Natural killer cell (primary cell): ENCODE measurements at regions not wholly inside any gene's neighbourhood (a gene's known extent, or its start where the extent isn't known, plus 50 kb on each side); places are given as distances from the start of the nearest gene placed in this dataset.

Source experiments
- ATAC-seq, 3 donors: fragments of 150-1000 bp in 2 of 3; fragments of 200-7000 bp in 1 of 3; cut with Tn5 transposase; 1 replicate in 1 of 3; 2 replicates in 2 of 3; pipeline ENCODE4 v1.10.0; 2021; ENCODE audit warnings: mild to moderate bottlenecking in 2 of 3, moderate library complexity in 2 of 3
- DNase-seq, 2 donors: peaks; one replicate each; pipeline versions ENCODE4 v3.0.0 to v3.0.0-alpha.2; 2013 to 2021; ENCODE audit warnings: mixed read lengths in 1 of 2
- H3K27ac ChIP-seq: one replicate; pipeline ENCODE4 v1.5.1; 2013; ENCODE audit warnings: mild to moderate bottlenecking, low read length
- H3K27me3 ChIP-seq: one replicate; pipeline ENCODE4 v1.6.1; 2013; ENCODE audit warnings: low read length; ENCODE audit not compliant: control insufficient read depth, insufficient read depth
- H3K36me3 ChIP-seq: one replicate; pipeline ENCODE4 v1.6.1; 2013; ENCODE audit warnings: low read length; ENCODE audit not compliant: control insufficient read depth, insufficient read depth
- H3K4me1 ChIP-seq: one replicate; pipeline ENCODE4 v1.6.1; 2013; ENCODE audit warnings: low read length; ENCODE audit not compliant: control insufficient read depth, insufficient read depth
- H3K4me3 ChIP-seq: one replicate; pipeline ENCODE4 v1.5.1; 2013; ENCODE audit warnings: low read length
- H3K9me3 ChIP-seq: one replicate; pipeline ENCODE4 v1.6.1; 2013; ENCODE audit warnings: low read length; ENCODE audit not compliant: control insufficient read depth, insufficient read depth
- H3K27ac Mint-ChIP-seq, 2 donors: one replicate each; pipeline ENCODE4 v1.8.0; 2022; ENCODE audit warnings: mild to moderate bottlenecking in 2 of 2, mixed read lengths in 2 of 2, moderate library complexity in 1 of 2
- H3K27me3 Mint-ChIP-seq, 2 donors: one replicate each; pipeline ENCODE4 v1.8.0; 2022; ENCODE audit warnings: low read depth in 2 of 2, mixed read lengths in 2 of 2
- H3K36me3 Mint-ChIP-seq: one replicate; pipeline ENCODE4 v1.8.0; 2022; ENCODE audit warnings: mixed read lengths
- H3K4me1 Mint-ChIP-seq, 2 donors: one replicate each; pipeline ENCODE4 v1.8.0; 2022; ENCODE audit warnings: mixed read lengths in 2 of 2
- H3K4me3 Mint-ChIP-seq: one replicate; pipeline ENCODE4 v1.8.0; 2022; ENCODE audit warnings: mild to moderate bottlenecking, moderate library complexity, mixed read lengths
- H3K9me3 Mint-ChIP-seq, 2 donors: one replicate each; pipeline ENCODE4 v1.8.0; 2022; ENCODE audit warnings: mixed read lengths in 2 of 2
- CTCF ChIP-seq: fragments of 200-600 bp; IDR thresholded peaks from one replicate; pipeline ENCODE4 v1.8.0; 2022; ENCODE audit warnings: antibody characterized with exemption
- WGBS: methylation state at CpG from one replicate; pipeline ENCODE4 v1.1.7; 2013; ENCODE audit warnings: missing lambda C conversion rate; ENCODE audit not compliant: insufficient coverage; 5-methylcytosine and 5-hydroxymethylcytosine counted together
- intact Hi-C: fragments of 100-400 bp; cut with micrococcal nuclease; formaldehyde crosslinking; loops from one replicate; pipeline ENCODE4 v1.14.2; 2022

- Mint-ChIP-seq H3K36me3 (no peaks in the 10 kb centered on the region), H3K4me3 (no peak overlapping the region), H3K27ac (no peak overlapping the region), H3K4me1 (no peaks in the 10 kb centered on the region), H3K9me3 (no peaks in the 10 kb centered on the region), H3K27me3 (no peaks in the 10 kb centered on the region)
- H3K9me3 ChIP-seq: no peaks in the 10 kb centered on the region
- H3K4me3 ChIP-seq: no peak overlapping the region
- no peak for DNase-seq
- no peaks in the 10 kb centered on the region for H3K27me3 ChIP-seq
- ATAC-seq: no peak
- H3K36me3 ChIP-seq: no peaks in the 10 kb centered on the region
- intact Hi-C loops: no loop called here
- WGBS: 67% methylated on average over 2 of the region's 3 CpGs
- no peak overlapping the region for H3K27ac ChIP-seq
- H3K4me1 ChIP-seq: no peaks in the 10 kb centered on the region
- no peak for TF ChIP-seq CTCF
Observed at GRCh38 chr7:17598305-17598704, 299.9 kb downstream of the AHR start.

- Mint-ChIP-seq H3K4me3 (no peak overlapping the region), H3K27me3 (no peaks in the 10 kb centered on the region), H3K4me1 (no peaks in the 10 kb centered on the region), H3K36me3 (no peaks in the 10 kb centered on the region), H3K27ac (no peak overlapping the region), H3K9me3 (peaks cover 0 to 2% of the 10 kb centered on the region in 2 donors)
- Histone ChIP-seq H3K27me3 (no peaks in the 10 kb centered on the region), H3K27ac (no peak overlapping the region), H3K36me3 (no peaks in the 10 kb centered on the region), H3K4me1 (no peaks in the 10 kb centered on the region), H3K4me3 (no peak overlapping the region), H3K9me3 (no peaks in the 10 kb centered on the region)
- intact Hi-C loops: no loop called here
- no peak for TF ChIP-seq CTCF
- DNase-seq (no peak), ATAC-seq (no peak)
Observed at GRCh38 chr7:17598846-17599245, 300.4 kb downstream of the AHR start.

GRCh38 chr7:17599733-17600339 lies 301.4 kb downstream of the AHR start:
- Mint-ChIP-seq H3K36me3 (no peaks in the 10 kb centered on the region), H3K27ac (no peak overlapping the region), H3K27me3 (no peaks in the 10 kb centered on the region), H3K4me3 (no peak overlapping the region), H3K9me3 (peaks cover 0 to 2% of the 10 kb centered on the region in 2 donors), H3K4me1 (no peaks in the 10 kb centered on the region)
- no peaks in the 10 kb centered on the region for H3K27me3 ChIP-seq
- H3K27ac ChIP-seq: no peak overlapping the region
- H3K4me1 ChIP-seq: no peaks in the 10 kb centered on the region
- H3K36me3 ChIP-seq: no peaks in the 10 kb centered on the region
- 93% methylated on average over 5 of the region's 7 CpGs for WGBS
- no peak for ATAC-seq
- no peak overlapping the region for H3K4me3 ChIP-seq
- TF ChIP-seq CTCF: no peak
- intact Hi-C loops: no loop called here
- DNase-seq: no peak
- no peaks in the 10 kb centered on the region for H3K9me3 ChIP-seq

- H3K27me3 ChIP-seq: no peaks in the 10 kb centered on the region
- TF ChIP-seq CTCF: no peak
- 100% methylated on average over 2 of the region's 2 CpGs for WGBS
- H3K4me1 ChIP-seq: no peaks in the 10 kb centered on the region
- intact Hi-C loops: no loop called here
- Mint-ChIP-seq H3K4me3 (no peak overlapping the region), H3K27me3 (no peaks in the 10 kb centered on the region), H3K27ac (no peak overlapping the region), H3K4me1 (no peaks in the 10 kb centered on the region), H3K9me3 (peaks cover 0 to 2% of the 10 kb centered on the region in 2 donors), H3K36me3 (no peaks in the 10 kb centered on the region)
- no peaks in the 10 kb centered on the region for H3K36me3 ChIP-seq
- DNase-seq (no peak), ATAC-seq (no peak)
- H3K9me3 ChIP-seq: no peaks in the 10 kb centered on the region
- H3K4me3 ChIP-seq: no peak overlapping the region
- H3K27ac ChIP-seq: no peak overlapping the region
Observed at GRCh38 chr7:17600340-17600752, 301.9 kb downstream of the AHR start.
